PC-9 (cell line): ENCODE measurements at regions not wholly inside any gene's neighbourhood (a gene's known extent, or its start where the extent isn't known, plus 50 kb on each side); places are given as distances from the start of the nearest gene placed in this dataset.
A peak's percentile ranks its signal among the peaks of the same experiment; 100 is the strongest.

Experiments
- BruUV-seq: library from RNA; stranded (reverse); fragments of 400-500 nt; replicated peaks from 2 replicates; lab custom pipeline; 2021; lab: Mats Ljungman, UMichigan
- CTCF ChIA-PET: fragments of 300-600 bp; sonication (Branson Sonifier 250); formaldehyde crosslinking; loops from one replicate; lab custom pipeline; 2022; ENCODE audit warnings: antibody characterized with exemption; lab: Charles Lee
- POLR2A ChIA-PET: fragments of 300-600 bp; sonication (Branson Sonifier 250); formaldehyde crosslinking; loops from one replicate; lab custom pipeline; 2022; ENCODE audit warnings: antibody characterized with exemption; ENCODE audit not compliant: unreplicated experiment; lab: Charles Lee
- DNase-seq, 2 experiments: peaks; one replicate each; pipeline versions ENCODE4 v3.0.0 to v3.0.0-alpha.2; 2015 to 2022; ENCODE audit warnings: mixed read lengths in 1 of 2
- H2AFZ ChIP-seq: fragments of 200-600 bp; sonication (generic); 2 replicates; pipeline ENCODE4 v1.8.1; 2017; ENCODE audit warnings: antibody characterized with exemption
- H3F3A ChIP-seq: fragments of 200-600 bp; sonication (generic); 2 replicates; pipeline ENCODE4 v1.8.1; 2017; ENCODE audit warnings: antibody characterized with exemption, mild to moderate bottlenecking, low read depth; ENCODE audit not compliant: insufficient read depth
- H3K27ac ChIP-seq: fragments of 200-600 bp; sonication (generic); 2 replicates; pipeline ENCODE4 v1.6.1; 2016; ENCODE audit warnings: mixed run types
- H3K27me3 ChIP-seq: fragments of 200-600 bp; sonication (generic); 2 replicates; pipeline ENCODE4 v1.6.1; 2016; ENCODE audit warnings: low read depth, mixed run types; ENCODE audit not compliant: insufficient read depth
- H3K36me3 ChIP-seq: fragments of 200-600 bp; sonication (generic); 2 replicates; pipeline ENCODE4 v1.6.1; 2016; ENCODE audit warnings: low read depth, mixed run types
- H3K4me1 ChIP-seq: fragments of 200-600 bp; sonication (generic); replicated peaks from 2 replicates; pipeline ENCODE4 v1.6.1; 2016; ENCODE audit warnings: mixed run types; ENCODE audit not compliant: insufficient read depth
- H3K4me2 ChIP-seq: fragments of 200-600 bp; sonication (generic); 2 replicates; pipeline ENCODE4 v1.6.1; 2017; ENCODE audit warnings: mixed run types
- H3K4me3 ChIP-seq: fragments of 200-600 bp; sonication (generic); 2 replicates; pipeline ENCODE4 v1.6.1; 2016; ENCODE audit warnings: mixed run types
- H3K79me2 ChIP-seq: fragments of 200-600 bp; sonication (generic); 2 replicates; pipeline ENCODE4 v1.6.1; 2017; ENCODE audit warnings: low read depth, mixed run types
- H3K9me2 ChIP-seq: fragments of 200-600 bp; sonication (generic); 2 replicates; pipeline ENCODE4 v1.8.1; 2017; ENCODE audit warnings: mild to moderate bottlenecking; ENCODE audit not compliant: insufficient read depth
- H3K9me3 ChIP-seq: fragments of 200-600 bp; sonication (generic); 2 replicates; pipeline ENCODE4 v1.8.1; 2016; ENCODE audit warnings: low read depth; ENCODE audit not compliant: insufficient read depth
- H4K20me1 ChIP-seq: fragments of 200-600 bp; sonication (generic); 2 replicates; pipeline ENCODE4 v1.8.1; 2017; ENCODE audit not compliant: insufficient read depth
- EZH2 ChIP-seq: fragments of 200-600 bp; sonication (generic); IDR thresholded peaks from 2 replicates; pipeline ENCODE4 v1.8.0; 2017; ENCODE audit warnings: antibody characterized with exemption, low read depth
- intact Hi-C: fragments of 100-400 bp; cut with micrococcal nuclease; formaldehyde crosslinking; loops from one replicate; pipeline ENCODE4 v1.10.0; 2022; ENCODE audit not compliant: unreplicated experiment
- TF ChIP-seq, protein P1 (sequence below): fragments of 200-600 bp; sonication (generic); conservative IDR thresholded peaks from 2 replicates; pipeline ENCODE4 v1.6.1; 2017; ENCODE audit warnings: mixed run types, antibody characterized with exemption, mild to moderate bottlenecking, moderate library complexity

DNA sequence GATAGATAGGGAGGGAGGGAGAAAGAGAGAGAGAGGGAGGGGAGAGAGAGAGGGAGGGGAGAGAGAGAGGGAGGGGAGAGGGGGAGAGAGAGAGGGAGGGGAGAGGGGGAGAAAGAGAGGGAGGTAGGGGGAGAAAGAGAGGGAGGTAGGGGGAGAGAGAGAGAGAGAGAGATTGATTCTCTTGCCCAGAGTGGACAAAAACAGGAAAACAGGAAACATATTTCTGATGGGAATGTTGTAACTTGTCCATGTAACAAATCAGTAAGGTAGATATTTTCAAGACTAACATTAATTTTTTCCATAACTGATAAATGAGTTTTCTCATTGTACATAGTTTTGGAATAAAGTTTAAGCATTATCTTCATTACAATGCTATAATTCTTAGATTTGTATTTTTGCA is 811.7 kb upstream of the GRAMD2B start:
- BruUV-seq: no TSS peak
- CTCF ChIA-PET: no interaction called here
- intact Hi-C loops: no loop called here
- no peak overlapping the region for H2AFZ ChIP-seq
- no peak overlapping the region for H3K4me2 ChIP-seq
- no peak for TF ChIP-seq EZH2
- TF ChIP-seq, protein P1, sequence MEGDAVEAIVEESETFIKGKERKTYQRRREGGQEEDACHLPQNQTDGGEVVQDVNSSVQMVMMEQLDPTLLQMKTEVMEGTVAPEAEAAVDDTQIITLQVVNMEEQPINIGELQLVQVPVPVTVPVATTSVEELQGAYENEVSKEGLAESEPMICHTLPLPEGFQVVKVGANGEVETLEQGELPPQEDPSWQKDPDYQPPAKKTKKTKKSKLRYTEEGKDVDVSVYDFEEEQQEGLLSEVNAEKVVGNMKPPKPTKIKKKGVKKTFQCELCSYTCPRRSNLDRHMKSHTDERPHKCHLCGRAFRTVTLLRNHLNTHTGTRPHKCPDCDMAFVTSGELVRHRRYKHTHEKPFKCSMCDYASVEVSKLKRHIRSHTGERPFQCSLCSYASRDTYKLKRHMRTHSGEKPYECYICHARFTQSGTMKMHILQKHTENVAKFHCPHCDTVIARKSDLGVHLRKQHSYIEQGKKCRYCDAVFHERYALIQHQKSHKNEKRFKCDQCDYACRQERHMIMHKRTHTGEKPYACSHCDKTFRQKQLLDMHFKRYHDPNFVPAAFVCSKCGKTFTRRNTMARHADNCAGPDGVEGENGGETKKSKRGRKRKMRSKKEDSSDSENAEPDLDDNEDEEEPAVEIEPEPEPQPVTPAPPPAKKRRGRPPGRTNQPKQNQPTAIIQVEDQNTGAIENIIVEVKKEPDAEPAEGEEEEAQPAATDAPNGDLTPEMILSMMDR: no peak
- H3K9me2 ChIP-seq: no peaks in the 10 kb centered on the region; the same call in 1 of the 2 replicates
- H3K9me3 ChIP-seq: no peaks in the 10 kb centered on the region
- H3K4me3 ChIP-seq: no peak overlapping the region
- H3K4me1 ChIP-seq: no peaks in the 10 kb centered on the region
- no peaks in the 10 kb centered on the region for H3K79me2 ChIP-seq
- H3K36me3 ChIP-seq: no peaks in the 10 kb centered on the region
- DNase-seq: no peak
- no peak overlapping the region for H3K27ac ChIP-seq
- POLR2A ChIA-PET: no interaction called here
- H4K20me1 ChIP-seq: no peaks in the 10 kb centered on the region
- no peaks in the 10 kb centered on the region for H3F3A ChIP-seq
- no peaks in the 10 kb centered on the region for H3K27me3 ChIP-seq

DNA sequence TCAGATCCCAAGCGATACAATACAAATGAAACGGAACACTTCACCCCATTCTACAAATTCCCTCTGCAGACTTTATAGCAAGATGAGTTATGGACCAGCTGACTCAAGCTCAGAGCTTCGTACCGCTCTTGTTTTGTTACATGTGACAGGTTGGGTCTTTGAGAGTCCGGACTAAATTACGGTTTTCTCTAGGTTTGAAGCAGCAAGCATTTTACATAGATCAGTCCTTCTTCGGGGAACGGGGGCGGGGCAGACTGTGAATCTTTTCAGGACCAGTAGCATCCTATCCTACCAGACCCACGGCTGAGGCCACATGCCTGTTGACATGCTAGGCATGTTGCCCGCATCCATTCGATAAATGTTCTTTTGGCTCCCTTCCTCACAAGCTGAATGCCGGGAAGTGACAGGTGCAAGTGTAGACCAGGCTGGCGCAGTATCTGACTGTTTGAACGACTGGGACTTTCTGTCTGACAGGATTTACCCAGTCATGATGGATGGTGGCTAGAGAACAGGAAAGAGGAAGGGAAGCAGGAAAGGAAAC is 811.0 kb upstream of the GRAMD2B start:
- Histone ChIP-seq H3K79me2 (no peaks in the 10 kb centered on the region), H3K36me3 (no peaks in the 10 kb centered on the region), H3K27me3 (no peaks in the 10 kb centered on the region), H4K20me1 (no peaks in the 10 kb centered on the region), H3F3A (no peaks in the 10 kb centered on the region), H3K9me2 (no peaks in the 10 kb centered on the region; the same call in 1 of the 2 replicates), H3K4me2 (no peak overlapping the region), H3K4me1 (no peaks in the 10 kb centered on the region), H3K27ac (no peak overlapping the region), H3K4me3 (no peak overlapping the region), H3K9me3 (no peaks in the 10 kb centered on the region), H2AFZ (0 out of 2 replicates have a peak overlapping the region, but pooled peaks have one; percentile 27)
- ChIA-PET POLR2A (no interaction called here), CTCF (no interaction called here)
- no peak for DNase-seq
- intact Hi-C loops: no loop called here
- no TSS peak for BruUV-seq
- TF ChIP-seq EZH2: no peak
- TF ChIP-seq, protein P1: no peak

DNA sequence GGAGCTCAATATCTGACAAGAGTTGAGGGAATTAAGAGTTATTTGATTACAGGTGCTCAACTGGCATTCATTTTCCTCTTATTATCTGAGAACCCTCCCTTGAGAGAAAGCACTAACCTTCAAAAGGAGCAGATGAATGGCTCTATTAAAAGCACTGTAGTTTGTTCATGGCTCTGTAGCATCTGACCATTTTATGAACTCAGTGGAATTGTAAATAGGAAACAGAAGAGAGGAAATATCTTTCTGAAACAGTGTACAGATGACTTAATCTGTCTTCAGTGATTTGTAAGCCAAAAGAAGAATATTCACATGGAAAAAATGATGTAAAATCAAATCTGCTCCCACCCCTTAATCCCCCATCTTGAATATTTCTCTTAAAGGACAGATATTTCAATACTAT is 810.4 kb upstream of the GRAMD2B start:
- CTCF ChIA-PET: no interaction called here
- no peaks in the 10 kb centered on the region for H3K27me3 ChIP-seq
- no peak for TF ChIP-seq EZH2
- TF ChIP-seq, protein P1: no peak
- POLR2A ChIA-PET: no interaction called here
- no peaks in the 10 kb centered on the region for H3K36me3 ChIP-seq
- no peaks in the 10 kb centered on the region; the same call in 1 of the 2 replicates for H3K9me2 ChIP-seq
- H3F3A ChIP-seq: no peaks in the 10 kb centered on the region
- intact Hi-C loops: no loop called here
- H2AFZ ChIP-seq: 0 out of 2 replicates have a peak overlapping the region, but pooled peaks have one; percentile 27
- DNase-seq: no peak
- no peaks in the 10 kb centered on the region for H4K20me1 ChIP-seq
- H3K4me1 ChIP-seq: no peaks in the 10 kb centered on the region
- no peak overlapping the region for H3K4me3 ChIP-seq
- no TSS peak for BruUV-seq
- H3K4me2 ChIP-seq: no peak overlapping the region
- H3K27ac ChIP-seq: no peak overlapping the region
- H3K79me2 ChIP-seq: no peaks in the 10 kb centered on the region
- no peaks in the 10 kb centered on the region for H3K9me3 ChIP-seq
